GM20431 (cell line): ENCODE measurements at regions not wholly inside any gene's neighbourhood (a gene's known extent, or its start where the extent isn't known, plus 50 kb on each side); places are given as distances from the start of the nearest gene placed in this dataset.

Experiments
- in situ Hi-C: fragments of 300-500 bp; cut with MseI, MboI; formaldehyde crosslinking; loops from one replicate; pipeline ENCODE4 v1.15.0; 2020; ENCODE audit warnings: low sequenced_read_pairs; ENCODE audit not compliant: unreplicated experiment

GRCh38 chr1:82893712-82894470 is 1093.2 kb downstream of the ADGRL2 start:
- in situ Hi-C loops, result no loop called here

- in situ Hi-C loops, result no loop called here
These were observed 1079.8 kb downstream of the ADGRL2 start for GRCh38 chr1:82880506-82880905.

- in situ Hi-C loops, result no loop called here
These were observed 1079.1 kb downstream of the ADGRL2 start for GRCh38 chr1:82879701-82880305.

GRCh38 chr1:82875170-82875569 is 1074.4 kb downstream of the ADGRL2 start:
- in situ Hi-C loops, result no loop called here

- in situ Hi-C loops, result no loop called here
These were observed 1073.3 kb downstream of the ADGRL2 start for GRCh38 chr1:82874041-82874440.

- in situ Hi-C loops, result no loop called here
These were observed 1069.6 kb downstream of the ADGRL2 start for GRCh38 chr1:82870332-82870731.

GRCh38 chr1:82867781-82868180 is 1067.0 kb downstream of the ADGRL2 start:
- in situ Hi-C loops, result no loop called here

GRCh38 chr1:82861749-82862148 is 1061.0 kb downstream of the ADGRL2 start:
- in situ Hi-C loops, result no loop called here

- in situ Hi-C loops, result no loop called here
These were observed 1057.3 kb downstream of the ADGRL2 start for GRCh38 chr1:82858031-82858430.

GRCh38 chr1:82849460-82849859 is 1048.7 kb downstream of the ADGRL2 start:
- in situ Hi-C loops, result no loop called here

- in situ Hi-C loops, result no loop called here
These were observed 1047.3 kb downstream of the ADGRL2 start for GRCh38 chr1:82848043-82848442.

GRCh38 chr1:82845866-82846265 is 1045.1 kb downstream of the ADGRL2 start:
- in situ Hi-C loops, result no loop called here

- in situ Hi-C loops, result no loop called here
These were observed 1044.4 kb downstream of the ADGRL2 start for GRCh38 chr1:82844911-82845827.

- in situ Hi-C loops, result no loop called here
These were observed 1043.7 kb downstream of the ADGRL2 start for GRCh38 chr1:82844447-82844846.

- in situ Hi-C loops, result no loop called here
These were observed 1043.1 kb downstream of the ADGRL2 start for GRCh38 chr1:82843876-82844275.

- in situ Hi-C loops, result no loop called here
These were observed 1039.5 kb downstream of the ADGRL2 start for GRCh38 chr1:82840192-82840591.

- in situ Hi-C loops, result no loop called here
These were observed 1037.2 kb downstream of the ADGRL2 start for GRCh38 chr1:82837766-82838465.

GRCh38 chr1:82836973-82837680 is 1036.4 kb downstream of the ADGRL2 start:
- in situ Hi-C loops, result no loop called here

- in situ Hi-C loops, result no loop called here
These were observed 1035.7 kb downstream of the ADGRL2 start for GRCh38 chr1:82836213-82836972.
